Parathyroid adenoma (tissue), 2 donors: ENCODE measurements at regions not wholly inside any gene's neighbourhood (a gene's known extent, or its start where the extent isn't known, plus 50 kb on each side); places are given as distances from the start of the nearest gene placed in this dataset.

ENCODE experiments used
- H2AFZ ChIP-seq: fragments of 300-600 bp; sonication (generic); one replicate; pipeline ENCODE4 v1.7.0; 2017; ENCODE audit warnings: antibody characterized with exemption, mild to moderate bottlenecking
- H3K27ac ChIP-seq: fragments of 300-600 bp; sonication (generic); one replicate; pipeline ENCODE4 v1.7.0; 2017
- H3K27me3 ChIP-seq: fragments of 300-600 bp; sonication (generic); one replicate; pipeline ENCODE4 v1.7.0; 2017; ENCODE audit warnings: low read length; ENCODE audit not compliant: control insufficient read depth, insufficient read depth
- H3K36me3 ChIP-seq: fragments of 300-600 bp; sonication (generic); one replicate; pipeline ENCODE4 v1.7.0; 2017; ENCODE audit warnings: low read length; ENCODE audit not compliant: control insufficient read depth, insufficient read depth
- H3K4me1 ChIP-seq: fragments of 300-600 bp; sonication (generic); one replicate; pipeline ENCODE4 v1.7.0; 2017; ENCODE audit warnings: control low read depth
- H3K4me2 ChIP-seq: fragments of 300-600 bp; sonication (generic); one replicate; pipeline ENCODE4 v1.7.0; 2017; ENCODE audit warnings: low read length
- H3K4me3 ChIP-seq: fragments of 300-600 bp; sonication (generic); one replicate; pipeline ENCODE4 v1.7.0; 2017; ENCODE audit warnings: low read depth, low read length
- H3K79me2 ChIP-seq: fragments of 300-600 bp; sonication (generic); one replicate; pipeline ENCODE4 v1.7.0; 2017; ENCODE audit warnings: control low read depth
- H3K9ac ChIP-seq: fragments of 300-600 bp; sonication (generic); one replicate; pipeline ENCODE4 v1.7.0; 2017; ENCODE audit warnings: mild to moderate bottlenecking
- H3K9me3 ChIP-seq: fragments of 300-600 bp; sonication (generic); one replicate; pipeline ENCODE4 v1.7.0; 2017; ENCODE audit warnings: low read length; ENCODE audit not compliant: control insufficient read depth
- CTCF ChIP-seq: fragments of 300-600 bp; sonication (generic); IDR thresholded peaks from one replicate; pipeline ENCODE4 v1.7.0; 2017; ENCODE audit warnings: antibody characterized with exemption, mild to moderate bottlenecking
- donor health status: primary hyperparathyroidism.

GRCh38 chr20:56839786-56840185 lies 210.7 kb downstream of the TFAP2C start:
- Histone ChIP-seq H3K36me3 (no peaks in the 10 kb centered on the region), H3K4me3 (no peak overlapping the region), H3K79me2 (no peaks in the 10 kb centered on the region), H3K9ac (no peak overlapping the region), H3K27ac (no peak overlapping the region), H3K4me2 (no peak overlapping the region), H2AFZ (no peak overlapping the region), H3K4me1 (no peaks in the 10 kb centered on the region), H3K9me3 (no peaks in the 10 kb centered on the region), H3K27me3 (no peaks in the 10 kb centered on the region)
- TF ChIP-seq CTCF: no peak

DNA sequence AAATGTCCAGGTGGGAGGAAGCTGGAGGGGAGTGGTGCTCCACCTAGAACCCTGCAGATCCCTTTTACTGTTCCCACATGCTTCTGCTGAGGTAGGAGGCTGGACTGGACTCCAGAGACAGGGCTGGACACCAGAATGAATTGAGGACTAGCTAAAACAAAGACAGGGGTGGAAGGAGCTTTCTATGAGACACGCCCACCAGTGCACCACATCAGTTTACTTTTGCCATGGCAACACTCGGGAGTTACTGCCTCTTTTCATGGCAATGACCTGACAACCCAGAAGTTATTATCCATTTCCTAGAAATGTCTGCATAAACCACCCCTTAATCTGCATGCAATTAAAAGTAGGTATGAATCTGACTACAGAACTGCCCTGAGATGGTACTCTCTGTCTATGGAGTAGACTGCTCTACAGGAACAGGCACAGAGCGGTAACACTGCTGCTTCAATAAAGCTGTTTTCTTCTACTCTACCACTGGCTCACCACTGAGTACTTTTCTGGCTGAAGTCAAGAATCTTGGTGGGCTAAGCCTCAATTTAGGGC lies 211.7 kb downstream of the TFAP2C start:
- Histone ChIP-seq H3K36me3 (no peaks in the 10 kb centered on the region), H3K4me1 (no peaks in the 10 kb centered on the region)

GRCh38 chr20:56841346-56841908 lies 212.3 kb downstream of the TFAP2C start:
- H2AFZ ChIP-seq: no peak overlapping the region
- H3K36me3 ChIP-seq: no peaks in the 10 kb centered on the region
- no peaks in the 10 kb centered on the region for H3K4me1 ChIP-seq
- no peak overlapping the region for H3K4me3 ChIP-seq
- no peaks in the 10 kb centered on the region for H3K27me3 ChIP-seq
- H3K4me2 ChIP-seq: no peak overlapping the region
- no peak for TF ChIP-seq CTCF
- no peak overlapping the region for H3K27ac ChIP-seq
- no peak overlapping the region for H3K9ac ChIP-seq
- H3K79me2 ChIP-seq: no peaks in the 10 kb centered on the region
- H3K9me3 ChIP-seq: no peaks in the 10 kb centered on the region

More for the DNA sequence above, 211.7 kb downstream of the TFAP2C start:
- no peak for TF ChIP-seq CTCF
- no peaks in the 10 kb centered on the region for H3K79me2 ChIP-seq
- no peak overlapping the region for H3K4me2 ChIP-seq
- H3K27ac ChIP-seq: no peak overlapping the region
- no peak overlapping the region for H3K4me3 ChIP-seq
- no peak overlapping the region for H3K9ac ChIP-seq
- H2AFZ ChIP-seq: no peak overlapping the region
- H3K27me3 ChIP-seq: no peaks in the 10 kb centered on the region
- H3K9me3 ChIP-seq: no peaks in the 10 kb centered on the region

DNA sequence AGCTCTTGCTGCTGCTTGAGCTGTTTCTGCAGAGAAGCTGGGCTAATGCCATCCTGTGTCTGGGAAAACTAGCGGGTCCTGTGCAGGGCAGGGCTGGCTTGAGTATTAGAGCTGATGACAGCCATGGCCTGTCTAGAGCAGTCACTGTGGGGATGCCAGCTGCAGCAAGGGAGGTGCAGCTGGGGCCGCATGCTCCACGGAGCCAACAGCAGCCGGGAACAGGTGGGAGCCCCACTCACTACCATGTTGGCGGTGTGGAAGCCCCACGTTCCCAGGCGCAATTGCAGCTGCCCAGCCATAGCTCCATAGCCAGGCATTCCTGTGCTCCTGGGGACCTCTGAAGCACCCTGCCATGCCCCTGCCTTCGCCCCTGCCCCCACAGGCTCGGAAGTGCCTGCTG lies 212.9 kb downstream of the TFAP2C start:
- H3K4me2 ChIP-seq: no peak overlapping the region
- no peak overlapping the region for H3K9ac ChIP-seq
- H3K4me1 ChIP-seq: no peaks in the 10 kb centered on the region
- no peaks in the 10 kb centered on the region for H3K36me3 ChIP-seq
- TF ChIP-seq CTCF: no peak
- H3K79me2 ChIP-seq: no peaks in the 10 kb centered on the region
- H3K4me3 ChIP-seq: no peak overlapping the region
- H2AFZ ChIP-seq: no peak overlapping the region
- no peak overlapping the region for H3K27ac ChIP-seq
- no peaks in the 10 kb centered on the region for H3K9me3 ChIP-seq
- H3K27me3 ChIP-seq: no peaks in the 10 kb centered on the region

DNA sequence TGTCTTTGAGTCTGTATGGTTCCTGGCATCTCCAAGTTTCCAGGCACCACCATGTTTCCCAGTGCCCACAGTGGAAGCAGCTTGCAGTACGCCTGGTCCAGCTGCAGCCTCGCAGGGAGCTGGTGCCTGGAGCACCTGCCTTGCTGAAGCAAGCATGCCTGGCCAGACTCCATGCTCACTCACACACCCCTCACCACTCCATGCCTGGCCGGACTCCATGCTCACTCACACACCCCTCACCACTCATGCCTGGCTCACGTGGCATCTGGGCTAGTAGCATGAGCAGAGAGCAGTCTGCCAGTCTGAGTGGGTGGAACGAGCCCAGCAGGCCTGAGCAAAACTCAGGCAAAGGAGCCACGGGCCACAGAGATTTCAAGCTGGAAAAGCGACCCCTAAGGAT lies 214.3 kb downstream of the TFAP2C start:
- Histone ChIP-seq H3K79me2 (no peaks in the 10 kb centered on the region), H3K36me3 (no peaks in the 10 kb centered on the region), H3K27me3 (no peaks in the 10 kb centered on the region), H3K4me1 (no peaks in the 10 kb centered on the region), H3K4me2 (no peak overlapping the region), H2AFZ (no peak overlapping the region), H3K9me3 (no peaks in the 10 kb centered on the region), H3K27ac (no peak overlapping the region), H3K4me3 (no peak overlapping the region), H3K9ac (no peak overlapping the region)
- TF ChIP-seq CTCF: no peak
